Panc1 (cell line): ENCODE measurements at regions not wholly inside any gene's neighbourhood (a gene's known extent, or its start where the extent isn't known, plus 50 kb on each side); places are given as distances from the start of the nearest gene placed in this dataset.

ENCODE experiments used
- ATAC-seq: fragments of 200-7000 bp; cut with Tn5 transposase; 2 replicates; pipeline ENCODE4 v1.9.1; 2020; ENCODE audit warnings: mild to moderate bottlenecking, moderate library complexity
- BruUV-seq: library from RNA; stranded (reverse); fragments of 400-500 nt; replicated peaks from 2 replicates; lab custom pipeline; 2021; lab: Mats Ljungman, UMichigan
- CTCF ChIA-PET: fragments of 300-600 bp; sonication (Branson Sonifier 250); formaldehyde crosslinking; loops from one replicate; lab custom pipeline; 2022; ENCODE audit warnings: antibody characterized with exemption; lab: Charles Lee
- POLR2A ChIA-PET: fragments of 300-600 bp; sonication (Branson Sonifier 250); formaldehyde crosslinking; loops from one replicate; lab custom pipeline; 2022; ENCODE audit warnings: antibody characterized with exemption; lab: Charles Lee
- DNase-seq: peaks from one replicate; pipeline ENCODE4 v3.0.0-alpha.2; 2010; ENCODE audit warnings: low read depth, low spot score
- H3K27ac ChIP-seq: 2 replicates; pipeline ENCODE4 v1.5.1; 2011; ENCODE audit warnings: mild to moderate bottlenecking, low read length, inconsistent platforms
- H3K27me3 ChIP-seq: fragments of 200-500 bp; sonication (Bioruptor generic); 2 replicates; pipeline ENCODE4 v1.6.0; 2014; ENCODE audit warnings: low read length, inconsistent platforms; ENCODE audit not compliant: control insufficient read depth, insufficient read depth
- H3K36me3 ChIP-seq: fragments of 200-500 bp; sonication (Bioruptor generic); 2 replicates; pipeline ENCODE4 v1.5.1; 2014; ENCODE audit warnings: inconsistent platforms, mild to moderate bottlenecking, low read length, moderate library complexity; ENCODE audit not compliant: control insufficient read depth, insufficient read depth
- H3K4me1 ChIP-seq: 2 replicates; pipeline ENCODE4 v1.5.1; 2011; ENCODE audit warnings: inconsistent platforms, mild to moderate bottlenecking, low read length, moderate library complexity; ENCODE audit not compliant: control insufficient read depth, insufficient read depth
- H3K4me3 ChIP-seq, 2 experiments: 2 replicates each; pipeline ENCODE4 v1.5.1; 2011 to 2012; ENCODE audit warnings: low read depth in 2 of 2, low read length in 2 of 2, mild to moderate bottlenecking in 2 of 2, inconsistent platforms in 1 of 2, moderate library complexity in 1 of 2
- H3K9me3 ChIP-seq: fragments of 200-500 bp; sonication (Bioruptor generic); 2 replicates; pipeline ENCODE4 v1.5.1; 2014; ENCODE audit warnings: low read depth, mild to moderate bottlenecking, inconsistent platforms, low read length, moderate library complexity; ENCODE audit not compliant: control insufficient read depth, insufficient read depth
- CTCF ChIP-seq: fragments of 450-650 bp; IDR thresholded peaks from 2 replicates; pipeline ENCODE4 v1.5.1; 2017; ENCODE audit warnings: mild to moderate bottlenecking
- POLR2AphosphoS5 ChIP-seq: IDR thresholded peaks from 2 replicates; pipeline ENCODE4 v1.6.1; 2012; ENCODE audit warnings: mild to moderate bottlenecking, low read depth, low read length, moderate library complexity
- REST ChIP-seq, 2 experiments: IDR thresholded peaks; 2 replicates each; pipeline ENCODE4 v1.6.1; 2011 to 2012; ENCODE audit warnings: low read depth in 2 of 2, control low read depth in 1 of 2, low read length in 1 of 2, mild to moderate bottlenecking in 1 of 2, moderate library complexity in 1 of 2; ENCODE audit not compliant: insufficient read depth in 1 of 2
- SIN3A ChIP-seq: IDR thresholded peaks from 2 replicates; pipeline ENCODE4 v1.6.1; 2012; ENCODE audit warnings: low read depth, mild to moderate bottlenecking, low read length, moderate library complexity, borderline replicate concordance; ENCODE audit not compliant: insufficient read depth
- TCF7L2 ChIP-seq: IDR thresholded peaks from 2 replicates; pipeline ENCODE4 v1.6.1; 2011; ENCODE audit warnings: mild to moderate bottlenecking, low read depth, low read length, inconsistent platforms
- in situ Hi-C: cut with HindIII; loops from 2 replicates; pipeline ENCODE4 v1.10.0; 2016; ENCODE audit warnings: low sequenced_read_pairs, low pct_unique_long_range_greater_than_20kb
- intact Hi-C: fragments of 100-400 bp; cut with micrococcal nuclease; formaldehyde crosslinking; loops from one replicate; pipeline ENCODE4 v1.10.0; 2022; ENCODE audit not compliant: unreplicated experiment

- H3K27me3 ChIP-seq = peaks cover 24% of the 10 kb centered on the region
- no TSS peak for BruUV-seq
- intact Hi-C loops (no loop called here), in situ Hi-C loops (no loop called here)
- POLR2A ChIA-PET = interaction anchor here (0.5 to 0.8 kb wide), 2 partner anchors 71 to 317 kb away, joined by 3 to 12 read pairs; no protein-coding TSS in a partner anchor
- no peaks in the 10 kb centered on the region for H3K4me1 ChIP-seq
- no peak overlapping the region for H3K27ac ChIP-seq
- H3K4me3 ChIP-seq = no peak overlapping the region
- TF ChIP-seq SIN3A (no peak), REST (IDR thresholded peaks at IDR 0.05; ENCODE audit: insufficient read depth in 1 of 2, low read depth in 2 of 2, low read length in 1 of 2) (no peak), TCF7L2 (no peak), CTCF (no peak), POLR2AphosphoS5 (no peak)
- no peaks in the 10 kb centered on the region for H3K9me3 ChIP-seq
- DNase-seq = no peak
- no peaks in the 10 kb centered on the region for H3K36me3 ChIP-seq
- CTCF ChIA-PET = no interaction called here
- ATAC-seq = no peak
Observed at GRCh38 chr17:77640252-77640651, 318.3 kb upstream of the TNRC6C start.

- TF ChIP-seq CTCF = no peak
- no peak for TF ChIP-seq SIN3A
- no peak for TF ChIP-seq POLR2AphosphoS5
- TF ChIP-seq TCF7L2 = no peak
- no peak for TF ChIP-seq REST (IDR thresholded peaks at IDR 0.05; ENCODE audit: insufficient read depth in 1 of 2, low read depth in 2 of 2, low read length in 1 of 2)
- DNase-seq (no peak), ATAC-seq (no peak)
- no peak overlapping the region for H3K4me3 ChIP-seq
- peaks cover 24% of the 10 kb centered on the region for H3K27me3 ChIP-seq
- ChIA-PET CTCF (no interaction called here), POLR2A (interaction anchor here (0.5 kb wide), 1 partner anchor 72 kb away, joined by 3 read pairs; no protein-coding TSS in a partner anchor)
- no TSS peak for BruUV-seq
- no peak overlapping the region for H3K27ac ChIP-seq
- H3K36me3 ChIP-seq = no peaks in the 10 kb centered on the region
- no peaks in the 10 kb centered on the region for H3K9me3 ChIP-seq
- H3K4me1 ChIP-seq = peaks cover 5% of the 10 kb centered on the region; the same call in 1 of the 2 replicates
- in situ Hi-C loops = no loop called here
- intact Hi-C loops = no loop called here
Observed at GRCh38 chr17:77640916-77641605, 317.4 kb upstream of the TNRC6C start.
